Lung (tissue), 11 donors: ENCODE measurements at regions not wholly inside any gene's neighbourhood (a gene's known extent, or its start where the extent isn't known, plus 50 kb on each side); places are given as distances from the start of the nearest gene placed in this dataset.
A peak's percentile ranks its signal among the peaks of the same experiment; 100 is the strongest.

Source experiments
- ATAC-seq: fragments of 200-7000 bp; cut with Tn5 transposase; one replicate; pipeline ENCODE4 v1.9.1; 2020; ENCODE audit warnings: moderate number of reproducible peaks; ENCODE audit not compliant: insufficient read depth, low FRiP score
- DNase-seq, 3 donors: peaks; one replicate each; pipeline ENCODE4 v3.0.0-alpha.2; 2013 to 2017
- H3K27ac ChIP-seq, 2 donors: one replicate each; pipeline ENCODE4 v1.5.1; 2013; ENCODE audit warnings: mild to moderate bottlenecking in 2 of 2, moderate library complexity in 2 of 2, control low read depth in 1 of 2, inconsistent platforms in 1 of 2, low read depth in 1 of 2, low read length in 1 of 2
- H3K27me3 ChIP-seq, 3 donors: one replicate each; pipeline ENCODE4 v1.5.1; 2013; ENCODE audit warnings: low read length in 2 of 3; ENCODE audit not compliant: control insufficient read depth in 3 of 3, insufficient read depth in 3 of 3
- H3K36me3 ChIP-seq, 4 donors: one replicate each; pipeline ENCODE4 v1.5.1; 2013; ENCODE audit warnings: low read length in 4 of 4, mild to moderate bottlenecking in 1 of 4, moderate library complexity in 1 of 4; ENCODE audit not compliant: control insufficient read depth in 4 of 4, insufficient read depth in 4 of 4
- H3K4me1 ChIP-seq, 5 donors: one replicate each; pipeline ENCODE4 v1.5.1; 2013; ENCODE audit warnings: low read length in 5 of 5, mild to moderate bottlenecking in 2 of 5, moderate library complexity in 1 of 5; ENCODE audit not compliant: control insufficient read depth in 5 of 5, insufficient read depth in 5 of 5
- H3K4me3 ChIP-seq: one replicate; pipeline ENCODE4 v1.5.1; 2013; ENCODE audit warnings: mild to moderate bottlenecking, control low read depth, moderate library complexity
- H3K9ac ChIP-seq, 2 donors: one replicate each; pipeline ENCODE4 v1.5.1; 2013; ENCODE audit warnings: low read length in 2 of 2, control low read depth in 1 of 2; ENCODE audit not compliant: insufficient read depth in 1 of 2
- H3K9me3 ChIP-seq, 4 donors: one replicate each; pipeline ENCODE4 v1.5.1; 2013; ENCODE audit warnings: low read length in 3 of 4, mild to moderate bottlenecking in 1 of 4, moderate library complexity in 1 of 4; ENCODE audit not compliant: control insufficient read depth in 4 of 4, insufficient read depth in 3 of 4
- WGBS, 2 donors: extraction: QIAGEN DNeasy Blood & Tissue Kit; methylation state at CpG; one replicate each; pipeline ENCODE4 v1.1.7; 2013; 5-methylcytosine and 5-hydroxymethylcytosine counted together
- TF ChIP-seq, protein P1 (sequence below): IDR thresholded peaks from 2 replicates; pipeline ENCODE4 v1.5.1; 2012; ENCODE audit warnings: mild to moderate bottlenecking; ENCODE audit errors: control extremely low read depth, extremely low read depth
- donor health status: control.
- donor health status: control.
- donor health status: Bipolar disorder and iron deficiency.
- donor health status: healthy.
- donor health status: DM: yes; HTN: yes; CAD: no.

GRCh38 chr19:30734669-30735068 lies 362.5 kb downstream of the ZNF536 start:
- Histone ChIP-seq H3K4me3 (no peak overlapping the region), H3K4me1 (peaks cover 0 to 1% (median 0%) of the 10 kb centered on the region in 5 donors), H3K9me3 (no peaks in the 10 kb centered on the region), H3K36me3 (no peaks in the 10 kb centered on the region), H3K27ac (no peak overlapping the region), H3K27me3 (no peaks in the 10 kb centered on the region), H3K9ac (no peak overlapping the region)
- TF ChIP-seq, protein P1, sequence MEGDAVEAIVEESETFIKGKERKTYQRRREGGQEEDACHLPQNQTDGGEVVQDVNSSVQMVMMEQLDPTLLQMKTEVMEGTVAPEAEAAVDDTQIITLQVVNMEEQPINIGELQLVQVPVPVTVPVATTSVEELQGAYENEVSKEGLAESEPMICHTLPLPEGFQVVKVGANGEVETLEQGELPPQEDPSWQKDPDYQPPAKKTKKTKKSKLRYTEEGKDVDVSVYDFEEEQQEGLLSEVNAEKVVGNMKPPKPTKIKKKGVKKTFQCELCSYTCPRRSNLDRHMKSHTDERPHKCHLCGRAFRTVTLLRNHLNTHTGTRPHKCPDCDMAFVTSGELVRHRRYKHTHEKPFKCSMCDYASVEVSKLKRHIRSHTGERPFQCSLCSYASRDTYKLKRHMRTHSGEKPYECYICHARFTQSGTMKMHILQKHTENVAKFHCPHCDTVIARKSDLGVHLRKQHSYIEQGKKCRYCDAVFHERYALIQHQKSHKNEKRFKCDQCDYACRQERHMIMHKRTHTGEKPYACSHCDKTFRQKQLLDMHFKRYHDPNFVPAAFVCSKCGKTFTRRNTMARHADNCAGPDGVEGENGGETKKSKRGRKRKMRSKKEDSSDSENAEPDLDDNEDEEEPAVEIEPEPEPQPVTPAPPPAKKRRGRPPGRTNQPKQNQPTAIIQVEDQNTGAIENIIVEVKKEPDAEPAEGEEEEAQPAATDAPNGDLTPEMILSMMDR: no peak
- ATAC-seq (no peak), DNase-seq (no peak)
- 71 to 79% methylated on average over 6 of the region's 6 CpGs for WGBS, 2 donors

DNA sequence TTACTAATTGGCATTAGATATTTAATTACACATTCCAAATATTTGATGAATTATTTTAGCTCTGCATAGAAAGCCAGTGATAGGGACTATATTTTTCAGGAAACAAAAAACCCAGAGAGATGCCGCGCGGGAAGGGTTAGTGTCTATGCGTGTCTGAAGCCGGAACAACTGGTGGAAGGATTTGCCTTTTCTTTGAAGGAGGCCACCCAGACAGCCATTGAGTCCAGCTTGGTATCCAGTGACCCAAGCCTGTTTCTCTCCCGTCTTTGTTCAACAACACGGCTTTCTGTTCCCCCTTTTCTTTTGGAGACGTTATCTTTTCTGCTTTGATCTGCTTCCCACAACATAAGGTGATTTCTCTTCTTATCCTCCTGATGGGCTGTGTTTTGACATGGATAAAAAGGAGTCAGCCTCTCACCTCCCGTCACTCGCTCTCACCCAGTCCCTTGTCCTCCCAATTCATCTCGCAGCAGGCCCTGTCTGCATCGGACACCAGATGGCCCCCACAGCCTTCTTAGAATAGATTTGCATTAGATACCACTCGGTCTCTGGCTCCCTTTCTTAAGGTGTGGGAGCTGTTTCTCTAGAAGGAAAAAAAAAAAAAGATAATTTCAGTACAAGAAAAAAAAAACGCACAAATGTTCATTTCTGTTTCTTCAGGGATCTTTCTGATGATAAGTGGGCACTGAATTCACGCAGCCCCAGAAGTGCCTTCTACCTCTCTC lies 361.8 kb downstream of the ZNF536 start:
- no peak overlapping the region for H3K4me3 ChIP-seq
- peaks cover 0 to 1% (median 0%) of the 10 kb centered on the region in 5 donors for H3K4me1 ChIP-seq
- H3K27me3 ChIP-seq: no peaks in the 10 kb centered on the region
- ATAC-seq: no peak
- TF ChIP-seq, protein P1: no peak
- DNase-seq: peak; percentile 68 to 76 (median 74)
- no peak overlapping the region for H3K27ac ChIP-seq
- no peaks in the 10 kb centered on the region for H3K9me3 ChIP-seq
- no peak overlapping the region for H3K9ac ChIP-seq
- WGBS, 2 donors: 70 to 79% methylated on average over 15 of the region's 15 CpGs
- no peaks in the 10 kb centered on the region for H3K36me3 ChIP-seq

- TF ChIP-seq, protein P1: no peak
- no peak for DNase-seq
- ATAC-seq: no peak
- WGBS, 2 donors: 91 to 95% methylated on average over 3 of the region's 3 CpGs
- no peak overlapping the region for H3K9ac ChIP-seq
- no peak overlapping the region for H3K27ac ChIP-seq
- H3K4me1 ChIP-seq: peaks cover 0 to 1% (median 0%) of the 10 kb centered on the region in 5 donors
- H3K9me3 ChIP-seq: no peaks in the 10 kb centered on the region
- no peaks in the 10 kb centered on the region for H3K27me3 ChIP-seq
- no peak overlapping the region for H3K4me3 ChIP-seq
- no peaks in the 10 kb centered on the region for H3K36me3 ChIP-seq
These were observed 359.4 kb downstream of the ZNF536 start for GRCh38 chr19:30731591-30731990.

- H3K9ac ChIP-seq: no peak overlapping the region
- H3K27me3 ChIP-seq: no peaks in the 10 kb centered on the region
- WGBS, 2 donors: 47 to 64% methylated on average over 6 of the region's 6 CpGs
- no peak overlapping the region for H3K27ac ChIP-seq
- no peak overlapping the region for H3K4me3 ChIP-seq
- TF ChIP-seq, protein P1: no peak
- H3K9me3 ChIP-seq: no peaks in the 10 kb centered on the region
- no peak for DNase-seq
- H3K4me1 ChIP-seq: no peaks in the 10 kb centered on the region
- H3K36me3 ChIP-seq: no peaks in the 10 kb centered on the region
- ATAC-seq: no peak
These were observed 357.3 kb downstream of the ZNF536 start for GRCh38 chr19:30729451-30729850.
